ENCODE measurements at regions not wholly inside any gene's neighbourhood (a gene's known extent, or its start where the extent isn't known, plus 50 kb on each side); places are given as distances from the start of the nearest gene placed in this dataset.

DNA sequence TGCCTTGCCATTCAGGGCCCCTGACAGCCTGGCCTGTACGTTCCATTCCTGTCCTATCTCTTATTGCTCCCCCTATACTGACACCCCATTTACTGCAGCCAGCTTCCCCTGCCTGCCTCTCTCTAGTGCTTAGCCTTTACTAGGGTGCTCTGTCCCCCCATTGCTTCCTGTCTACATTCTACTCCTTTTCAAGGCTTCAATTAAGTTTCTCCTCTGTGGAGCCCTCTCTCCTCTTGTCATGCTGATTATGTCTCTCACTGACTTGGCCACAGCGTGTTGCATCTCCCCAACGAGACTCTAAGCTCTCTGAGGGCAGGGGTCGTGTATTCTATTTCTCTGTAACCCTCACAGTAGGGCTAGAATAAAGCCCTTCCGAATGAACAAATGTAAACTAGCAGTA is 185.2 kb downstream of the RPLP1 start:
- no peaks in the 10 kb centered on the region for H3K36me3 ChIP-seq (ENCODE audit: control insufficient read depth, insufficient read depth, low read length)
- no peak overlapping the region for H2BK15ac ChIP-seq (ENCODE audit: low read depth, low read length)
- POLR2A ChIA-PET (ENCODE audit: unreplicated experiment), result no interaction called here
- H4K8ac ChIP-seq (ENCODE audit: low read depth in 2 of 2, low read length in 2 of 2), result no peak overlapping the region
- no peak overlapping the region for H2AFZ ChIP-seq (replicated peaks; ENCODE audit: low read length, poor library complexity)
- H3K79me1 ChIP-seq (ENCODE audit: low read depth in 1 of 2, low read length in 2 of 2), result no peaks in the 10 kb centered on the region
- no peak overlapping the region for H3K9ac ChIP-seq (ENCODE audit: low read depth, low read length)
- no peak overlapping the region for H2AK5ac ChIP-seq (ENCODE audit: low read depth, low read length)
- no peak overlapping the region for H3K18ac ChIP-seq (ENCODE audit: low read depth, low read length)
- H3K56ac ChIP-seq (ENCODE audit: extremely low read depth, insufficient read depth, low read length), result no peak overlapping the region
- no peak for DNase-seq
- no peaks in the 10 kb centered on the region for H3K4me1 ChIP-seq (ENCODE audit: control insufficient read depth, insufficient read depth, low read length)
- no peaks in the 10 kb centered on the region for H3K9me1 ChIP-seq (ENCODE audit: insufficient read depth, low read length)
- peaks cover 2% of the 10 kb centered on the region; the same call in 1 of the 2 replicates for H3K9me3 ChIP-seq (ENCODE audit: control insufficient read depth, insufficient read depth, low read length)
- intact Hi-C loops (cut with micrococcal nuclease), result no loop called here
- H3K4ac ChIP-seq (ENCODE audit: low read depth, low read length), result no peak overlapping the region
- no peak overlapping the region for H3K27ac ChIP-seq (ENCODE audit: insufficient read depth, low read length)
- no peak overlapping the region for H3K4me2 ChIP-seq (ENCODE audit: low read depth, low read length)
- dilution Hi-C loops (cut with HindIII; ENCODE audit: low sequenced_read_pairs, unreplicated experiment), result no loop called here
- no peak for TF ChIP-seq CEBPB (IDR thresholded peaks at IDR 0.05; ENCODE audit: low read depth, low read length)
- H2BK120ac ChIP-seq (ENCODE audit: low read depth, low read length), result no peak overlapping the region
- no TSS peak for BruUV-seq (replicated peaks)
- no peak overlapping the region for H2BK20ac ChIP-seq (ENCODE audit: low read depth, low read length)
- WGBS, 2 experiments (ENCODE audit: extremely low coverage in 2 of 2, insufficient read length in 1 of 2), result no CpG with 5 or more reads among the region's 5 CpGs
- H2AK9ac ChIP-seq (replicated peaks; ENCODE audit: low read depth, low read length, poor library complexity), result no peak overlapping the region
- ATAC-seq (ENCODE audit: low read depth), result no peak
- peaks cover 25% of the 10 kb centered on the region for H3K27me3 ChIP-seq (ENCODE audit: control insufficient read depth, insufficient read depth, low read length)
- CTCF ChIA-PET, result no interaction called here
- H4K5ac ChIP-seq (ENCODE audit: low read depth, low read length), result no peak overlapping the region
- no peak overlapping the region for H4K91ac ChIP-seq (ENCODE audit: insufficient read depth, low read depth, low read length)
- H3K4me3 ChIP-seq (ENCODE audit: insufficient read depth, low read depth, low read length), result no peak overlapping the region
- in situ Hi-C loops (cut with MboI; ENCODE audit: low sequenced_read_pairs), result no loop called here
- no peak overlapping the region for H3K23ac ChIP-seq (ENCODE audit: low read depth, low read length)
- H3K14ac ChIP-seq (replicated peaks; ENCODE audit: low read depth, low read length), result no peak overlapping the region
- no peak overlapping the region for H2BK5ac ChIP-seq (ENCODE audit: low read depth, low read length, poor library complexity, severe bottlenecking)
- H4K20me1 ChIP-seq (ENCODE audit: insufficient read depth, low read length), result no peaks in the 10 kb centered on the region
